GM18498 (cell line): ENCODE measurements at regions not wholly inside any gene's neighbourhood (a gene's known extent, or its start where the extent isn't known, plus 50 kb on each side); places are given as distances from the start of the nearest gene placed in this dataset.

Experiments
- ATAC-seq: cut with Tn5 transposase; IDR thresholded peaks from one replicate; pipeline ENCODE4 v1.9.1; 2021; ENCODE audit warnings: mild to moderate bottlenecking, moderate library complexity; ENCODE audit not compliant: unreplicated experiment

DNA sequence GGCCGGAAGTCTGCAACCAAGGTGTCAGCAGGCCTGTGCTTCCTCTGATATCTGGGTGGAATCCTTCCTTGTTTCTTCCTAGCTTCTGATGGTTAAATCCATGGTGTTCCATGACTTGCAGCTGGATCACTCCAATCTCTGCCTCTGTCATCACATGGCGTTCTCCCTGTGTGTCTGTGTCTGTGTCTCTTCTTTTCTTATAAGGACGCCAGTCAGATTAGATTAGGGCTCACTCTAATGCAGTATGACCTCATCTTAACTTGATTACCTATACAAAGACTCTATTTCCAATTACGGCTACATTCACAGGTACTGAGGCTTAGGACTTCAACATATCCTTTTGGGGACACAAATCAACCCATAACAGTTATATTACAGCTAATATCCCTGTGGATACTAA lies 70.3 kb upstream of the FAM3C start:
- ATAC-seq = no peak

DNA sequence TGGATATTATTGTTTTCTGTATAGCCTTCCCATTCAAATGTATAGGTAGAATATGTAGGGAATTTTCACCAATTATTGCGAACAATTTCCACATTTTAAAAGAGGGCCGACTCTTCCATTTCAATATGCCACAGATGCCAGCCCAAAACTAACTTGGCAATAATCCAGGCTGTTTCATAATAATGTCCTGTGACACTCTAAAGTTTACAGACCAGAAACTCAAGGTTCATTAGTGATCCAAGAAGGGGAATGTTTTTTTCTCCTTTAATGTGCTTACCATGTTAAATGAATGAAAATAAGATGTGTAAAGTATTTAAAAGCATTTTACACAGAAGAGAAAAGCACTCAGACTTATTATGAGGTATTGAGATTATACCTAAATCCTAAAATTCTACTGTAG lies 63.0 kb upstream of the FAM3C start:
- ATAC-seq = no peak

DNA sequence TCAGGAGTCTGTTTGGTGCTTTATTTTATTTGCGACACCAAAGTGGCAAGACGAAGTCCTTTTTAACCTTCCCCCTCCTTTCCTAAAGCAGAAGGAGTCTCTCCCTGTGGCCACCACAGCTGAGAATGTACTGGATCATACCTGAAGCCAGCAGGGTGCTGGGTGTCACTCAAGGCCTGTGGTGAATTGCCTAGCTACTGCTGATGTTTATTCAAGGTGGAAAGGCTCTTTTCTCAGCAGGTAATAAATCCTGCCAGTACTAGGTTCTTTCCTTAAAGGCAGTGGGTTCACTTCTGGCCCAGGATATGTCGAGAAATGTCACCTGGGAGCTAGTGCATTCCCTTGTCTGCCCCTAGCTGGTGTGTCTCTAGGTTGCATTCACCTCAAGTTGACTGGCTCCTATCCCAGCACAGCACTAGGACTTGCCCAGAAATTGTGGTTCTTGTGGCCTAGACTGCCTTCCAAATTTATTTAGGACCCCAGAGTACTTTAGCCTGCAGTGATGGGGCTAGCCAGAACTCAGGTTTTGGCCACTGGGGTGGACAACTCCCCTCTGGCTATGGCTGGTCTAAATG lies 60.8 kb upstream of the FAM3C start:
- ATAC-seq = no peak

DNA sequence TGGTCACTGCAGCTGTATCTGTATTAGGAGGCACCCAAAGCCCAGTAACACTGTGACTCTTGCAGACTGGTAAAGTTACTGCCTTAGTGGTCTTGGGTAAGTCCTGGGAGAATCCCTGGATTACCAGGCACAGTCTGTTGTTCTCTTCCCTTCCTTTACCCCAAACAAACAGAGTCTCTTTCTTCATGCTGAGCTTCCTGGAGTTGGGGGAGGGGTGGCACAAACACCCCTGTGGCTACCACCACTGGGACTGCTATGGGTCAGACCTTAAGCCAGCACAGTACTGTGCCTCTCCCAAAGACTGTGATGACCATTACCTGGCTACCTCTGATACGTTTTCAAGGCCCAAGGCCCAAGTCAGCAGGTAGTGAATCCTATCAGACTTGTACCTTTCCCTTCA lies 59.9 kb upstream of the FAM3C start:
- ATAC-seq = no peak

DNA sequence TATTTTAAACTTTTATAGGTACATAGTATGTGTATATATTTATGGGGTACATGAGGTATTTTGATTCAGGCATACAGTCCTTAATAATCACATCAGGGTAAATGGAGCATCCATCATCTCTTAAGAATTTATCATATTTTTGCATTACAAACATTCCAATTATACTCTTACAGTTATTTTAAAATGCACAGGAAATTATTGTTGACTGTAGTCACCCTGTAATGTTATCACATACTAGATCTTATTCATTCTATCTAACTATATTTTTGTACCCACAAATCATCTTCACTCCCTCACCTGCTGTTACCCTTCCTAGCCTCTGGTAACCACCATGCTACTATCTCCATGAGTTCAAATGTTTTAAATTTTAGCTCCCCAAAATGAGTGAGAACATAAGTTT lies 56.3 kb upstream of the FAM3C start:
- no peak for ATAC-seq

DNA sequence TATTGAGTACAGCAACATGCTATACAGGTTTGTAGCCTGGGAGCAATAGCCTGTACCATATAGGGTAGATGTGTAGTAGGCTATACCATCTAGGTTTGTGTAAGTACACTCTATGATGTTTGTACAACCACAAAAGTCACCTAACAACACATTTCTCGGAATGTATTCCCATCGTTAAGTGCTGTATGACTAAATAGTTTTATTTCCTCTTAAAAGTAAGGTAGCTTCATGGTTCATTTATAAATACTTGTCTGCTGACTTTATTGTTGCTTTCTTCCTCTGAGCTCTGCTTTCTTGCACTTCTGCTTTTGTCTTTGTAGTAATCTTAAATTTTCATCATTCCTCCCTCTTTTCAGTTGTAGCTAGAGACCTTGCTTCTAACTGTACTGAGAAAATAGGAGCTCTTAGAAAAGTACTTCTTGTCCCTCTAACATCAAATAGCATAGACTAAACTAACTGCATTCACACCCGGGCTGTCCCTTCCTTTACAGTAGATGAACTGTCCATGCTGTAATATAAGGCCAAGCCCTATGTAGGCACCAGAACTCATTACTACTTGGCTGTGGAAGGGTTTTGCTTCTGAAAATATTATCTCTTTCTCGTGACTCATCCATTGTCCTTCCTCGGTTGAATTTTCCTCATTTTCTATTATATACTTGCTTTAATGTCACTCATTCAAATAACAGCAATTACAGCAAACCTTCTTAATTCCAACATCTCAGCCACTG lies 55.4 kb upstream of the FAM3C start:
- ATAC-seq = no peak

DNA sequence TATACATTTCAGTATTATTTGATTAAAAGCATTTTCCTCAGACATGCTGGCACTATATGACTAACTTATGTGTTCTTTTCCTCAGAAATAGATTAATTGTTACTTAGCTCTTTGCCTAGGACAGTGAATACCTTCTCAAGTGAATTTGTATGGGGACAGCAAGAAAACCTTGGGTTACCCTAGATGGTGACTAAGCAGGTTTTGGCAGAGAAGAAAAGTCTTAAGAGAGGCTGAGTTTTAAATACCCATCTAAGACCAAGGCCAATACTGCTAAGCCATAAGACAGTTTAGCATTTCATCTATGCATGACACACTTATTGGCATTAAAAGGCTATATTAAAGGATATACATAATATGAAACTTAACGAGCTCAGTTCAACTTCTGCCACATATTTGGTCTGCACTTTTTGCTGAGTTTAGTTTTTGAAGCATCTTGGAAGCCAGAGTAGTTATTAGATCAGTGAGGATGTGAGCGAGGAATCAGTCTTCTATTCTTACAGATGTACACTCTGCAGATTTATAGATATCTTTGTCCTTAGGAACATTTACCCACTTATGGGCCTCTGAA lies 54.6 kb upstream of the FAM3C start:
- ATAC-seq = no peak

DNA sequence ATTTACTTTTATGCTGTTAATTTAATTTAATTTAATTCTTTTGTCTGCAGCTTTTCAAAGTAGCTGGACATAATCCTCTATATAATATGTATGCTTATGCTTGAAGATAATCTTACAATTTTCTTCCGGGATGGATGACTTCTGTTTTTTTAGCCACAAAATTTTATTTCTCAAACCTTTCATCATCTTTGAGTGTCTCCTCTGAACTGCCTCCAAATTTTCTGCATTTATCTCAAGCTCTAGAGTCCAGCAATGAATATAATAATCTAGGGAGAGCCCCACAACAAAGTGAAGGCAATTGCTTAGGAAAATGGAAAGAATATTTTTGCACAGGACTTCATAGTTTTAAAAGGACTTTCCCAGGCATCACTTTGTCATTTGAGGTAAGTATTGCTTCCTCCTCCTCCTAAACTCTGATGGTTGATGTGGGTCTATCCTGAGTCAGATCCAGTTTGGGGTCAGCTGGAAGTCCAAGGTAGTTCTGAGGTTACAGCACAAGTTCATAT lies 53.7 kb upstream of the FAM3C start:
- ATAC-seq = no peak

DNA sequence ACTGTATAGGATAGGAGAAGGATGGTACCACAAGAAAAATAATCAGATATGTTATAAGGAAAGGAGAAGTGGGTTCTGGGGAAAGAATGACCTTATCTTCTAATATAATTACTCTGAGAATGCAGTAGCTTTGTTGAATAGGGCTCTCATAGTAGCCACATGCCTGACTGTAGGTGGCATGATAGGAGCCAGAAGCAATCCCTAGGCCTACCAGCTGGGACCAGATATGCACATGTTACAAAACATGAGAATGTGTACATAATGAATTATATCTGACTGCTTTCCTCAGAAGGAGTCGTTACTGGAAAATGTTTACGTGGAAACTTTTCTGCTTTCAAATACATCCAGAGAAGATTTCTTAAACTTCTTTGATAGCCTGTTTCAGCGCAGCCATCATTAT lies 53.2 kb upstream of the FAM3C start:
- ATAC-seq = no peak

DNA sequence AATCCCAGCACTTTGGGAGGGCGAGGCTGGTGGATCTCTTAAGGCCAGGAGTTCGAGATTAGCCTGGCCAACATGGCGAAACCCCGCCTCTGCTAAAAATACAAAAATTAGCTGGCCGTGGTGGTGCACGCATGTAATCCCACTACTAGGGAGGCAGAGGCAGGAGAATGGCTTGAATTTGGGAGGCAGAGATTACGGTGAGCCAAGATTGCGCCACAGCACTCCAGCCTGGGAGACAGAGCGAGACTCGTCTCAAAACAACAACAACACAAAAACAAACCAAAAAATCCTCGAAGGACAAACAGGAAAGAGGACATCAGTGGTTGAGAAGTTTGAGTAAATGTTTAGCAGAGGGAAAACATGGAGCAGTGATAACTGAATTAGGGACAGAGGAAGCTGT lies 52.3 kb upstream of the FAM3C start:
- ATAC-seq = no peak

DNA sequence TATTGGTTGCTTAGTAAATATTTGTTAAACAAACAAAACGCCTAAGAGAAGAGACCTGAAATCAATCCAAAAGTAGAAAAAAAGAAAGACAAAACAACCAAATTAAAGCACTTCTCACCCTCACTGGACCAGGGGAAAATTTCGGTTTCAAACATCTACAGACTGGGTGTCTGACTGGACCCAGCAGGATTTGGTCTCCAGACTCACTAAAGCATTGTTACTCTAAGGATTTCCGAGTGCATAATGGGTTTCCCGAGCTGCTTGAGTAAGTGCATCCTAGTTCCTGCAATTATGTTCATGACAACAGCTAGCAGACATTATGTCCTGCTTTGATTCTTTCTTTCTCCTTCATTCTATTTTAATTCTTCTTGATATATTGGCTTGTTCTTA lies 51.8 kb upstream of the FAM3C start:
- no peak for ATAC-seq

DNA sequence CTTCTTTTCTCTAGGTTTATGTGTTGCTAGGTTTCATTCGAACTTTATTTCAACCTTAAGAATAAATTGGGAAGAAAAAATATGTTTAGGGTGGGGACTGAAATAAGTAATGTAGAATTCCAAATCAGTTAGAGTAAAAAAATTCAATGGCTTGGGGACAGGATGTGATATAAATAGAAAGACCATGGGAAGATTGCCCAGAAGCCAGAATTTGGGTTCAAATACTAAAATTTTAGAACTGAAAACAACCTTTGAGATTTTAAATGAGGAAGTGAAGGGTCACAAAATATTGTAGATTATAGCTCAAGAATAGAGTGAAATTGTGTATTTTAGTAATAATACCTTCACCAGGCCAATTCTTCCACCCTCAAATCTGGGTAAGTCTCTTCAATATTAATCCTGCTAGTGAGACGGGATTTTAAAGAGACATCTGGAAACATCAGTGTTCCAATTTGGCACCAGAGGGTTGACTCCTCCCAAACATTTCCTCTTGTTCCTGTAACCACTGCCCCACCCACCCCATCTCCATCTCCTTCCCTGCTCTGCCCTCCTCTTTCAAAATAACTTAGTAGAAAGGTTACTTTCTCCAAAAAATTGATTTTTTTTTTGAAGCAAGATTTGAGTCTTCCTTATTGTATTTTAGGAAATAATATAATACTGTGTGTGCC lies 51.3 kb upstream of the FAM3C start:
- no peak for ATAC-seq

DNA sequence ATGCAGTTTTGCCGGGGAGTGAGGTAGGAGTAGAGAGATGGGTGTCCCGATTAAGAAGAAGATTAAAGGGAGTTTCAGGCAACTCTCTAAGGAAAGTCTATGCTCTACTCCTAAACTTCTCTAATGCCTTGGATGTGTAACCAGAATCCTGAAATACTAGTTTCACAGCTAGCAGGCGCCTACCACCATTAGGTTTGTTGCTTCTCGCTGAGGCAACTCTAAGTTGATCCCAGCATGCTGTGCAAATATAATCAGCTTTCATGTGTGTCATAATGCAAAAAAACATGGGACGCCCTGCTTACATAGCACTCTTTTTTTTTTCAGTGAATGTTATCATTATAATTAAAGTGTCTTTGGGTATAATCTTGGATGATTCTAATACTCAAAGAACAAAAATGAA lies 50.4 kb upstream of the FAM3C start:
- ATAC-seq = no peak
